NOMO-1 treated with DMSO at 0.1 percent for 48 hours (cell line): ENCODE measurements at regions not wholly inside any gene's neighbourhood (a gene's known extent, or its start where the extent isn't known, plus 50 kb on each side); places are given as distances from the start of the nearest gene placed in this dataset.
A peak's percentile ranks its signal among the peaks of the same experiment; 100 is the strongest.

Experiments
- DNase-seq: peaks from one replicate; lab custom pipeline; 2025; ENCODE audit not compliant: unreplicated experiment; lab: John Stamatoyannopoulos, UW

GRCh38 chr7:106774768-106775551 lies 90.1 kb upstream of the PIK3CG start:
- DNase-seq: peak; percentile 81

GRCh38 chr7:106775552-106775936 lies 89.5 kb upstream of the PIK3CG start:
- DNase-seq: peak; percentile 36

GRCh38 chr7:106775975-106776607 lies 89.0 kb upstream of the PIK3CG start:
- no peak for DNase-seq

- no peak for DNase-seq
These were observed 88.3 kb upstream of the PIK3CG start for GRCh38 chr7:106776618-106777347.

GRCh38 chr7:106777674-106778299 lies 87.3 kb upstream of the PIK3CG start:
- DNase-seq: no peak

- no peak for DNase-seq
These were observed 86.3 kb upstream of the PIK3CG start for GRCh38 chr7:106778656-106779250.

- DNase-seq: no peak
These were observed 85.2 kb upstream of the PIK3CG start for GRCh38 chr7:106779877-106780276.

GRCh38 chr7:106781007-106781406 lies 84.1 kb upstream of the PIK3CG start:
- DNase-seq: no peak

- DNase-seq: no peak
These were observed 83.1 kb upstream of the PIK3CG start for GRCh38 chr7:106781828-106782544.

GRCh38 chr7:106783286-106783685 lies 81.8 kb upstream of the PIK3CG start:
- DNase-seq: no peak

GRCh38 chr7:106788637-106789036 lies 76.4 kb upstream of the PIK3CG start:
- DNase-seq: no peak

GRCh38 chr7:106791526-106791925 lies 73.6 kb upstream of the PIK3CG start:
- no peak for DNase-seq

GRCh38 chr7:106792233-106792926 lies 72.7 kb upstream of the PIK3CG start:
- no peak for DNase-seq

GRCh38 chr7:106793015-106793975 lies 71.8 kb upstream of the PIK3CG start:
- no peak for DNase-seq

- no peak for DNase-seq
These were observed 70.6 kb upstream of the PIK3CG start for GRCh38 chr7:106794276-106795083.

- no peak for DNase-seq
These were observed 69.8 kb upstream of the PIK3CG start for GRCh38 chr7:106795084-106795876.

GRCh38 chr7:106795877-106796231 lies 69.2 kb upstream of the PIK3CG start:
- no peak for DNase-seq
